ENCODE measurements at regions not wholly inside any gene's neighbourhood (a gene's known extent, or its start where the extent isn't known, plus 50 kb on each side); places are given as distances from the start of the nearest gene placed in this dataset.

- TF ChIP-seq CTCF (IDR thresholded peaks at IDR 0.05; ENCODE audit: low read depth, low read length) (no peak), EZH2phosphoT487 (IDR thresholded peaks at IDR 0.05; ENCODE audit: low read depth) (no peak)
These were observed 214.2 kb upstream of the ADO start for GRCh38 chr10:62590306-62590705.
